CD4-positive, alpha-beta T cell treated with Interleukin-12 subunit alpha and Interleukin-12 subunit beta, for 1 hour (primary cell): ENCODE measurements at regions not wholly inside any gene's neighbourhood (a gene's known extent, or its start where the extent isn't known, plus 50 kb on each side); places are given as distances from the start of the nearest gene placed in this dataset.

ENCODE experiments used
- DNase-seq: peaks from one replicate; pipeline ENCODE4 v3.0.0-alpha.2; 2020

GRCh38 chr7:46746695-46747687 lies 825.9 kb upstream of the IGFBP3 start:
- DNase-seq = no peak

GRCh38 chr7:46745707-46746090 lies 824.6 kb upstream of the IGFBP3 start:
- DNase-seq = no peak

GRCh38 chr7:46744957-46745706 lies 824.1 kb upstream of the IGFBP3 start:
- no peak for DNase-seq

GRCh38 chr7:46742601-46743000 lies 821.5 kb upstream of the IGFBP3 start:
- no peak for DNase-seq

GRCh38 chr7:46741938-46742540 lies 821.0 kb upstream of the IGFBP3 start:
- DNase-seq = no peak

GRCh38 chr7:46741181-46741580 lies 820.1 kb upstream of the IGFBP3 start:
- no peak for DNase-seq

- no peak for DNase-seq
These were observed 818.6 kb upstream of the IGFBP3 start for GRCh38 chr7:46739518-46740234.

GRCh38 chr7:46738796-46739195 lies 817.7 kb upstream of the IGFBP3 start:
- no peak for DNase-seq

GRCh38 chr7:46738165-46738564 lies 817.1 kb upstream of the IGFBP3 start:
- DNase-seq = no peak

- no peak for DNase-seq
These were observed 804.8 kb upstream of the IGFBP3 start for GRCh38 chr7:46725838-46726237.

GRCh38 chr7:46725136-46725535 lies 804.1 kb upstream of the IGFBP3 start:
- no peak for DNase-seq

- no peak for DNase-seq
These were observed 802.7 kb upstream of the IGFBP3 start for GRCh38 chr7:46723742-46724141.

GRCh38 chr7:46723003-46723402 lies 801.9 kb upstream of the IGFBP3 start:
- no peak for DNase-seq

GRCh38 chr7:46720761-46721160 lies 799.7 kb upstream of the IGFBP3 start:
- no peak for DNase-seq

GRCh38 chr7:46719616-46720015 lies 798.5 kb upstream of the IGFBP3 start:
- no peak for DNase-seq

- no peak for DNase-seq
These were observed 795.9 kb upstream of the IGFBP3 start for GRCh38 chr7:46716926-46717325.

GRCh38 chr7:46715579-46715978 lies 794.5 kb upstream of the IGFBP3 start:
- DNase-seq = no peak

- no peak for DNase-seq
These were observed 793.8 kb upstream of the IGFBP3 start for GRCh38 chr7:46714904-46715303.

- DNase-seq = no peak
These were observed 793.0 kb upstream of the IGFBP3 start for GRCh38 chr7:46713868-46714596.

- no peak for DNase-seq
These were observed 789.9 kb upstream of the IGFBP3 start for GRCh38 chr7:46710927-46711326.

GRCh38 chr7:46707973-46708372 lies 786.9 kb upstream of the IGFBP3 start:
- DNase-seq = no peak
